Left renal pelvis (tissue), 4 donors: ENCODE measurements at regions not wholly inside any gene's neighbourhood (a gene's known extent, or its start where the extent isn't known, plus 50 kb on each side); places are given as distances from the start of the nearest gene placed in this dataset.
"Not testable (repeated sequence)": the region's sequence is repeated elsewhere in the genome, so short reads cannot be mapped to it uniquely, and the experiment has no call there.

Experiments
- DNase-seq, 4 donors: peaks; one replicate each; pipeline ENCODE4 v3.0.0-alpha.2; 2013; ENCODE audit warnings: low read depth in 4 of 4, low spot score in 3 of 4

DNA sequence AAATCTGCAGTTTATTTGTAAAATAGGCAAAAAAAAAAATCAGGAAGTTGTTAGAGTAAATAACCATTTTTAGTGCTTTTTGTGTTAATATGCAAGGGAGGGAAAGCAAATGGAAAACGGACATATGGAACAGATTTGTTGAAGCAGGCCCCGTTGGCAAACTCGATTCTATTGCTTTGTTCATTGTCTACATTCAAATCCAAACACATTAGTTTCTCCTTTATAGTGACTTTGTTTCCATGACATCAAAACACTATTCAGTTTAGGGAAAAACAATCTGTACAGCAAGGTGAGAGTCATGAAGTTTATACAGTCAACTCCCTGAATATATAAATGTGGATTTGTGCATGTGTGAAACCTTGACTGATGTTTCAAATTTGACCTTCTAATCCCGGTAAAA is 142.2 kb downstream of the FAM47A start:
- DNase-seq: no peak

DNA sequence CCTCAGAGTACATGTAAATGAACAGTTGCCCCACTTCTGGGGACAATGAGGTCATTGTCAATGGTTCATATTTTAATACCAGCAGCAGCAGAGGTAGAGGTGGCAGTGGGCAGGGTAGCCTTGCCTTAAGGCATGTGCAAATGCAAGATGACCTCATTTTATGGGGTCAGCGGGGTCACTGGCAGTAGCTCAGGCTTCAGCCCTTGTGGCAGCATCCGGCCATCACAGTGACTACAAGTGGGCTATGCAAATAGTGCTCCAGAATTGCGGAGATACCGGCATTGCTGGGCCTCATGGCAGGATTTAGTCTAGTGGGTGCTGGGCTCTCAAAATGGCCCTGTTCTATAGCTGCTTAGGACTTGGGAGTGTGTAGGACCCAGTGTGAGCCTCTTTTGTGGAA is 144.7 kb downstream of the FAM47A start:
- no peak for DNase-seq

GRCh38 chrX:33974676-33975075 is 157.4 kb downstream of the FAM47A start:
- DNase-seq: no peak

- no peak for DNase-seq
Measured at GRCh38 chrX:33970028-33970967, 161.8 kb downstream of the FAM47A start.

DNA sequence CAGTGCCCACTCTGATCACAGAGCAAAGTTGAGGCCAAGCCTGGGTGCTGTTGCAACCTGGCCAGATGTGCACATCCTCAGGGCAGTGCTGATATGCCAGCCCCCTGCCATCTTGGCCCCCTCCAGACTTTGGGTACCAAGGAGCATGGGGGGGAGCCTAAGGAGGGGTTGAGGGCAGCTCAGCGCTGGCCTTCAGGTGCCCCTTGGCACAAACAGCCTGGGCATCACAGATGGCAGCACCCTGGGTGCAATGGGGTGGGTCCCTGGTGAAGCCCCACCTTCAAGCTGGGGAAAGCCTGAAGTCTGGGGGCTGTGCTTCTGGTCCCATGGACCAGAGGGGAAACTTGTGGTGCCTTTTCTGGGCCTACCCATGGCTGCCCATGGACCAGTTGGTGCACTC is 163.0 kb downstream of the FAM47A start:
- no peak for DNase-seq

DNA sequence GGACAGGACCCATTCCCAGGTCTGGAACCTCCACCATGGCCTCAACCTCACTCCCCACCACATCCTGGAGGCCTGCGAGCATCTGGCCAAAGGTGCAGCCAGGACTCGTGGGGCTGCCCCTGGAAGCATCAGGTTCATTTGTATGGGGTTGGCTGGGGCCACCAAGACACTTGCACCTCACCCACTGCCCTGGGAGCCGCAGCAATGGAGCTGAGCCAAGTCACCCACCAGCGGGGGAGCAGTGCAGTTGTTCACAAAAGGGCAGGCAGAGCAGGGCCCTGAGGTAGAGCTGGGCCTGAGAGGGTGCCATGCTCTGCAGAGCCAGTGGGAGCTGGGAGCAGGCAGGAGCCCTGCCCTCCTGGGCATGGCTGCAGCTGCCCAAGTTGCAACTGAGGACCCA is 163.5 kb downstream of the FAM47A start:
- no peak for DNase-seq

DNA sequence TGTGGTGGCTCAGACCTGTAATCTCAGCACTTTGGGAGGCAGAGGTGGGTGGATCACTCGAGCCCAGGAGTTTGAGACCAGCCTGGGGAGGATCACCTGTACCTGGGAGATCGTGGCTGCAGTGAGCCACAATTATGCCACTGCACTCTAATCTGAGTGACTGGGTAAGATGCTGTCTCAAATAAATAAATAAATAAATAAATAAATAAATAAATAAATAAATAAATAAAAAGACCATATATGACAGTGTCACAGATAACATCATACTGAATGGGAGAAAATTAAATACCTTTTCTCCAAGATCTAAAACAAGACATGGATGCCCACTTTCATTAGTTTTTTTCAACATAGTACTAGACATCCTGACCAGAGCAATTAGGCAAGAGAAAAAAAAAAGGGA is 182.8 kb downstream of the FAM47A start:
- DNase-seq: no peak

DNA sequence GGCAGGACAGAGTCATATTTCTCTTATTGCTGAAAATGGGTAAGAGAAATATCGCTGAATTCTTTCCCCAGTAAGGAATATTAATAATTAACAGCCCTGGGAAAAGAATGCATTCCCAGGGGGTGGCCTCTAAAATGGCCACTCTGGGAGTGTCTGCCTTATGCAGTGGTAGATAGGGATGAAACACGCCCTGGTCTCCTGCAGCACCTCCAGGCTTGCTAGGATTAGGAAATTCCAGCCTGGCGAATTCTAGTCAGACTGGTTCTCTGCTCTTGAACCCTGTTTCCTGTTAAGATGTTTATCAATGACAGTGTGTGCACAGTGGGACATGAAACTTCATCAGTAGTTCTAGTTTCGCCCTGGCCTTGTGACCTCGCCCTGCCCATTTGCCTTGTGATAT is 205.9 kb downstream of the FAM47A start:
- not testable (repeated sequence) for DNase-seq

GRCh38 chrX:33923262-33923661 is 208.9 kb downstream of the FAM47A start:
- no peak for DNase-seq

DNA sequence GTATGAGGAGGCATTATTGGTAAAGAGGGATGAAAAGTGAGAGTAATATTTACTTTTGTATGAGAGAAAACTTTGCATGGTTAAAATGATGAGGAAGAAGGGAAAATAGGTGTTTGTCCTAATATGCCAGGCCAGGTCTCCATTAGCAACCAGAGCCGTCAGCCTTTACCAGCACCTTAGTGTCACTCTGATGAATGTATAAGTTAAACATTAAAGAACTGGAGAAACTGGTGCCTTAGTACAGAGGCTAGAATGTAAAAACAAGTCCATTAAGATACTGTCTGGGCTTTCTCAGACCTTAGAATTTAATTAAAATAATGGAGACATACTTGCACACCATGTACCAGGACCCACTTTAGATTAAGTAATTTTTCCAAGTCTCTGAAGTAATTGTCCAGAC is 222.3 kb downstream of the FAM47A start:
- peak in 1 of 4 donors; percentile 4 for DNase-seq

- DNase-seq: no peak
Measured at GRCh38 chrX:33908898-33909297, 223.2 kb downstream of the FAM47A start.

GRCh38 chrX:33908074-33908473 is 224.0 kb downstream of the FAM47A start:
- no peak for DNase-seq

- DNase-seq: no peak
Measured at GRCh38 chrX:33906971-33907370, 225.1 kb downstream of the FAM47A start.

- DNase-seq: no peak
Measured at GRCh38 chrX:33892670-33893069, 239.4 kb downstream of the FAM47A start.

DNA sequence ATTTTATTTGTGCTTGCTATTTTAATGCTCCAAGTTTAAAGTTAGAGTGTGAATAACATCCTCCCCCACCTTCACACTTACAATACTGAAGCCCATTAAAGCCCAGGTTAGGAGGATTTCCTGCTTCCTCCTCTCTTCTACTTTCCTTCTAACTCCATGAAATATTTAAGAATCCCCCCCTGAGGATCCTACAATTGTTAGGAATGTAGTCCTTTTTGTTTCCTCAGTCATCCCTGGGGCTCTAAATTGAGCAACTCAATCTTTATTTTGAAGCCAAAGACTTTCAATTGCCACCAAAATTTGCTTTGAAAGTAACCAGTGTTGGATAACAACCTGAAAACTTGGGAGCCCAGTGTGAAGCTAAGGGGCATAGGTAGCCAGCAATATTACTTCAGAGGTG is 276.9 kb downstream of the FAM47A start:
- DNase-seq: no peak

- DNase-seq: not testable (repeated sequence)
Measured at GRCh38 chrX:33852146-33852545, 280.0 kb downstream of the FAM47A start.

- DNase-seq: peak in 2 of 4 donors; percentile 2 to 4
Measured at GRCh38 chrX:33840176-33840575, 291.9 kb downstream of the FAM47A start.

DNA sequence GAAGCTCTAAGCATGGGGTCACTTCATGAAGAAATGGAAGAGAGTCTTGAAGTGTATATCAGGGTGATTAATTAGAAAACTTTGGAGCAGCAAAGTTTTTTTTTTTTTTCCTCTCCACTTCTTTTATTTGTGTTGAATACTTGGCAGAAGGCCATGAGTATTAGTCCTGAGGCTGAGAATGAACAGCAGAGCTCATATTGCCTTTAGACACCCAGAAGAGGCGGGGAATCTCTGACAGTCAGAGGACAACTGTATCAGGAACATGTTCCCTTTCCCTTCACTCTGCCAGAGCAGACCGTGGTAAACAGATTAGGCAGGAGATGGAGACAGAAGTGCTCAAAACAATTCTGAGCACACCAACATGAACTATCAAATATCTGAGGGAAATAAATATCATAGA is 300.9 kb downstream of the FAM47A start:
- DNase-seq: no peak

GRCh38 chrX:33817266-33817665 is 314.8 kb downstream of the FAM47A start:
- no peak for DNase-seq

DNA sequence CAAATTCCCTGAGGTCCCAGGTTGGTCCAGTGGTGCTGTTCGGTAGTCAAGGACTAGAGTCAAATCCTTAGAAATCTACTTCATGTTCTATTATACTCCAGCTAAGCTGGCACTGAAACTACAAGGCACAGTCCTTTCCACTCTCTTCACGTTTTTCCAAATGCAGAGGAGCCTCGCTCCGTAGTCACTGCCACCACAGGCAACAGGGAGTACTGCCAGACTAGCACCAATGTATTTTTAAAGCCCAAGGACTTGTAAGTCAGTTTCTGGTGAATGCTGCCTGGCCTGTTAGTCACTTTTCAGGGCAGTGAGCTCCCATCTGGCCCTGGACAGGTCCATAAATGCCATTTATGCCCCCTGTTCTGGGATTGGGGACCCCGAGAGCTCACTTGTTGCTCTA is 323.5 kb downstream of the FAM47A start:
- DNase-seq: no peak

GRCh38 chrX:33784548-33784947 is 347.6 kb downstream of the FAM47A start:
- DNase-seq: no peak

DNA sequence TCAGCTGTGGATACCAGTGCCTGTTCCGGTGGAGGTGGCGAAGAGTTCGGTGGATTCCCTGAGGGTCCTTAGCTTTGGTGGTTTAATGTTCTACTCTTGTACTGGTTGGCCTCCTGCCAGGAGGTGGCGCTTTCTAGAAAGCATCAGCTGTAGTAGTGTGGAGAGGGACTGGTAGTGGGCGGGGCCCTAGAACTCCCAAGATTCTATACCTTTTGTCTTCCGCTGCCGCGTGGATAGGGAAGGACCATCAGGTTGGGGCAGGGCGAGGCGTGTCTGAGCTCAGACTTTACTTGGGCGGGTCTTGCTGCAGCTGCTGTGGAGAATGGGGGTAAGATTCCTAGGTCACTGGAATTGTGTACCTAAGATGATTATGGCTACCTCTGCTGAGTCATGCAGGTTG is 390.3 kb downstream of the FAM47A start:
- no peak for DNase-seq

- no peak for DNase-seq
Measured at GRCh38 chrX:33735182-33735581, 396.9 kb downstream of the FAM47A start.
